Fibroblast of lung (primary cell): ENCODE measurements at regions not wholly inside any gene's neighbourhood (a gene's known extent, or its start where the extent isn't known, plus 50 kb on each side); places are given as distances from the start of the nearest gene placed in this dataset.

Source experiments
- CTCF ChIP-seq, 2 donors: IDR thresholded peaks in 1 of 2; conservative IDR thresholded peaks in 1 of 2; 1 replicate in 1 of 2; 2 replicates in 1 of 2; pipeline ENCODE4 v1.5.1; 2011 to 2012; ENCODE audit warnings: low read length in 2 of 2, control low read depth in 1 of 2, inconsistent platforms in 1 of 2, low read depth in 1 of 2, mild to moderate bottlenecking in 1 of 2
- EZH2 ChIP-seq: IDR thresholded peaks from 2 replicates; pipeline ENCODE4 v1.5.1; 2012; ENCODE audit warnings: low read length, control low read depth, mild to moderate bottlenecking; ENCODE audit errors: missing control alignments

GRCh38 chr21:32198384-32198783 lies 80.5 kb downstream of the MIS18A start:
- TF ChIP-seq CTCF (conservative IDR thresholded peaks at IDR 0.05 in 1 of 2, IDR thresholded peaks at IDR 0.05 in 1 of 2; ENCODE audit: low read depth in 1 of 2, low read length in 2 of 2) (no peak), EZH2 (no peak)
